Suprapubic skin (tissue), 4 donors: ENCODE measurements at regions not wholly inside any gene's neighbourhood (a gene's known extent, or its start where the extent isn't known, plus 50 kb on each side); places are given as distances from the start of the nearest gene placed in this dataset.

Experiments
- EP300 ChIP-seq: sonication (generic); formaldehyde crosslinking; IDR thresholded peaks from one replicate; pipeline ENCODE4 v1.6.1; 2017; ENCODE audit warnings: antibody characterized with exemption
- POLR2A ChIP-seq, 2 donors: fragments of 450-650 bp; IDR thresholded peaks; one replicate each; pipeline ENCODE4 v1.6.1; 2017; ENCODE audit warnings: antibody characterized with exemption in 2 of 2, mild to moderate bottlenecking in 2 of 2, moderate library complexity in 2 of 2
- POLR2AphosphoS5 ChIP-seq, 3 donors: sonication (generic); formaldehyde crosslinking; IDR thresholded peaks; one replicate each; pipeline ENCODE4 v1.6.1; 2017; ENCODE audit warnings: antibody characterized with exemption in 3 of 3
- TF ChIP-seq, protein P1 (sequence below), 2 donors: fragments of 200-600 bp in 1 of 2; fragments of 450-650 bp in 1 of 2; sonication (generic) in 1 of 2; IDR thresholded peaks; one replicate each; pipeline ENCODE4 v1.5.1; 2016 to 2019; ENCODE audit warnings: antibody characterized with exemption in 2 of 2, mild to moderate bottlenecking in 1 of 2, moderate library complexity in 1 of 2

DNA sequence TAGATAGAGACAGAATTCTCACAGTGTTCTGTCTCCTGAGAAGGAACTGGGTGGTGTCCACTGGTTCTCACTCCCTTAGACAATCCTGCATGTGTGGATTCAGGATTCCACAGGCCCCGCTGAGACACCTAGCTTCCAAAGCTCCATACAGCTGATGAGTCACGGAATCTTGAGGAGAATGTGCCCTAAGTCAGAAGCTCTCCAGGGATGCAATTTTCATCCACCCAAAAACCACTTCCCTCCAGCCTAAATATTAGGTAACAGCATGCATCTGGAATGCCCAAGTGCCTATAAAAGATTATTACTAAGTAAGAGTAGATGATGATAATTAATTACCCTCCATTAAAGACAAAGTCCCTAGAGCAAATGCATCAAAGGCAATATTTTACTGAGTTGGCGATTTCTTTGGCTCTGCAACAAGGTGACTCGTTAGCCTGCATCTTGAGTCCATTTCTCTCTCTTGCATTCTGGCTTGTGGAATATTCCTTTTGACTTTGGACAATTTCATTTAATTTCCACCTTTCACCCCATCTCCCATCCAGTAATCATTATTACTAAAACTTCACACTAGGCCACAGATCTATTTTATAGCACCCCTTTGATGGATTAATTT, 475.1 kb downstream of the TNS1 start:
- TF ChIP-seq, protein P1, sequence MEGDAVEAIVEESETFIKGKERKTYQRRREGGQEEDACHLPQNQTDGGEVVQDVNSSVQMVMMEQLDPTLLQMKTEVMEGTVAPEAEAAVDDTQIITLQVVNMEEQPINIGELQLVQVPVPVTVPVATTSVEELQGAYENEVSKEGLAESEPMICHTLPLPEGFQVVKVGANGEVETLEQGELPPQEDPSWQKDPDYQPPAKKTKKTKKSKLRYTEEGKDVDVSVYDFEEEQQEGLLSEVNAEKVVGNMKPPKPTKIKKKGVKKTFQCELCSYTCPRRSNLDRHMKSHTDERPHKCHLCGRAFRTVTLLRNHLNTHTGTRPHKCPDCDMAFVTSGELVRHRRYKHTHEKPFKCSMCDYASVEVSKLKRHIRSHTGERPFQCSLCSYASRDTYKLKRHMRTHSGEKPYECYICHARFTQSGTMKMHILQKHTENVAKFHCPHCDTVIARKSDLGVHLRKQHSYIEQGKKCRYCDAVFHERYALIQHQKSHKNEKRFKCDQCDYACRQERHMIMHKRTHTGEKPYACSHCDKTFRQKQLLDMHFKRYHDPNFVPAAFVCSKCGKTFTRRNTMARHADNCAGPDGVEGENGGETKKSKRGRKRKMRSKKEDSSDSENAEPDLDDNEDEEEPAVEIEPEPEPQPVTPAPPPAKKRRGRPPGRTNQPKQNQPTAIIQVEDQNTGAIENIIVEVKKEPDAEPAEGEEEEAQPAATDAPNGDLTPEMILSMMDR (IDR thresholded peaks at IDR 0.05), result no peak
- TF ChIP-seq POLR2AphosphoS5 (IDR thresholded peaks at IDR 0.05), result no peak
- no peak for TF ChIP-seq POLR2A (IDR thresholded peaks at IDR 0.05)
- TF ChIP-seq EP300, result no peak
